ENCODE measurements at regions not wholly inside any gene's neighbourhood (a gene's known extent, or its start where the extent isn't known, plus 50 kb on each side); places are given as distances from the start of the nearest gene placed in this dataset.

GRCh38 chr20:6185268-6185667 is 62.4 kb upstream of the FERMT1 start:
- intact Hi-C loops (cut with DNase I) = no loop called here
- no peak for DNase-seq (ENCODE audit: low spot score)

- intact Hi-C loops (cut with DNase I) = no loop called here
Observed at GRCh38 chr20:6184086-6184485, 61.3 kb upstream of the FERMT1 start.

DNA sequence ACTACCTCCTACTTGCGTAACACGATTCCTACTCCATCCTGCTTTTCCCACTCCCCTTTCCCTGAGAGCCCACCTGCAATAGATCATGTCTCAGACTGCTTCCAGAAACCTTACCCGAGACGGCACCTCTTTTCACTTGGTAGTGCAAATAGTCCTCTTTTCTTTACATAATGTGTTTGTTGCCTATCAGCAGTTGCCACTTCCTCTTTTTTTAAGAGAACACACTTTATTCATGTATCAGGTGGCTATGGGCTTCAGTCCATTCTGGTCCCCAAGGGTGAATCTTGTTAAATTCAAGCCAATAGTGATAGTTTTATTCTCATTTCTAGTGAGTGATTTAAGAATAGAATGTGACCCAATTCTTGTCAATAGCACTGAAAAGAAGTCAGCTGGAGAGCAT is 57.7 kb upstream of the FERMT1 start:
- intact Hi-C loops (cut with DNase I) = no loop called here
- no peak for DNase-seq (ENCODE audit: low spot score)

More at GRCh38 chr20:6184086-6184485, 61.3 kb upstream of the FERMT1 start:
- DNase-seq (ENCODE audit: low spot score) = no peak

- intact Hi-C loops (cut with DNase I) = no loop called here
- no peak for DNase-seq (ENCODE audit: low spot score)
Observed at GRCh38 chr20:6178537-6178936, 55.7 kb upstream of the FERMT1 start.

- no peak for DNase-seq (ENCODE audit: low spot score)
Observed at GRCh38 chr20:6173481-6173880, 50.7 kb upstream of the FERMT1 start.

More at GRCh38 chr20:6173481-6173880, 50.7 kb upstream of the FERMT1 start:
- intact Hi-C loops (cut with DNase I) = no loop called here

Data from cardiac septum (tissue), 1 donor.